NCI-H524 treated with DMSO at 0.1 percent for 48 hours (cell line): ENCODE measurements at regions not wholly inside any gene's neighbourhood (a gene's known extent, or its start where the extent isn't known, plus 50 kb on each side); places are given as distances from the start of the nearest gene placed in this dataset.

Experiments used
- DNase-seq: peaks from one replicate; lab custom pipeline; 2025; lab: John Stamatoyannopoulos, UW

GRCh38 chr7:124692425-124692824 lies 73.2 kb downstream of the GPR37 start:
- no peak for DNase-seq

- no peak for DNase-seq
Observed at GRCh38 chr7:124690840-124691239, 74.8 kb downstream of the GPR37 start.

GRCh38 chr7:124689931-124690330 lies 75.7 kb downstream of the GPR37 start:
- no peak for DNase-seq

GRCh38 chr7:124689523-124689922 lies 76.1 kb downstream of the GPR37 start:
- no peak for DNase-seq

GRCh38 chr7:124688991-124689390 lies 76.6 kb downstream of the GPR37 start:
- no peak for DNase-seq

- no peak for DNase-seq
Observed at GRCh38 chr7:124686543-124687171, 78.9 kb downstream of the GPR37 start.

GRCh38 chr7:124681946-124682345 lies 83.6 kb downstream of the GPR37 start:
- DNase-seq: no peak

- no peak for DNase-seq
Observed at GRCh38 chr7:124680304-124680703, 85.3 kb downstream of the GPR37 start.

- DNase-seq: no peak
Observed at GRCh38 chr7:124679586-124680225, 85.9 kb downstream of the GPR37 start.

- DNase-seq: no peak
Observed at GRCh38 chr7:124679146-124679545, 86.4 kb downstream of the GPR37 start.

GRCh38 chr7:124674451-124674850 lies 91.1 kb downstream of the GPR37 start:
- DNase-seq: no peak

- DNase-seq: no peak
Observed at GRCh38 chr7:124672011-124672410, 93.6 kb downstream of the GPR37 start.

- DNase-seq: no peak
Observed at GRCh38 chr7:124667312-124668153, 98.1 kb downstream of the GPR37 start.

GRCh38 chr7:124662937-124663336 lies 102.7 kb downstream of the GPR37 start:
- DNase-seq: no peak

GRCh38 chr7:124662372-124662771 lies 103.2 kb downstream of the GPR37 start:
- no peak for DNase-seq

- no peak for DNase-seq
Observed at GRCh38 chr7:124655990-124656389, 109.6 kb downstream of the GPR37 start.

GRCh38 chr7:124652237-124652636 lies 113.4 kb downstream of the GPR37 start:
- no peak for DNase-seq

GRCh38 chr7:124651136-124651535 lies 114.5 kb downstream of the GPR37 start:
- DNase-seq: no peak

- no peak for DNase-seq
Observed at GRCh38 chr7:124649397-124650014, 116.1 kb downstream of the GPR37 start.

- DNase-seq: no peak
Observed at GRCh38 chr7:124647630-124648306, 117.8 kb downstream of the GPR37 start.

- no peak for DNase-seq
Observed at GRCh38 chr7:124645704-124646103, 119.9 kb downstream of the GPR37 start.

- no peak for DNase-seq
Observed at GRCh38 chr7:124643311-124643811, 122.2 kb downstream of the GPR37 start.
